Thyroid gland (tissue), 4 donors: ENCODE measurements at regions not wholly inside any gene's neighbourhood (a gene's known extent, or its start where the extent isn't known, plus 50 kb on each side); places are given as distances from the start of the nearest gene placed in this dataset.

ENCODE experiments used
- CTCF ChIP-seq, 6 experiments: fragments of 200-600 bp in 3 of 6; fragments of 450-650 bp in 3 of 6; sonication (generic) in 3 of 6; IDR thresholded peaks; one replicate each; pipeline ENCODE4 v1.5.1; 2016 to 2019; ENCODE audit warnings: antibody characterized with exemption in 6 of 6, mild to moderate bottlenecking in 2 of 6, inconsistent platforms in 1 of 6, moderate library complexity in 1 of 6
- POLR2A ChIP-seq, 2 donors: fragments of 450-650 bp; IDR thresholded peaks; one replicate each; pipeline ENCODE4 v1.6.1; 2017; ENCODE audit warnings: antibody characterized with exemption in 2 of 2, mild to moderate bottlenecking in 2 of 2, moderate library complexity in 1 of 2

- TF ChIP-seq CTCF (IDR thresholded peaks at IDR 0.05) (no peak), POLR2A (IDR thresholded peaks at IDR 0.05) (no peak)
These were observed 784.5 kb downstream of the BRD1 start for GRCh38 chr22:49042877-49043859.
